HG02642 (cell line): ENCODE measurements at regions not wholly inside any gene's neighbourhood (a gene's known extent, or its start where the extent isn't known, plus 50 kb on each side); places are given as distances from the start of the nearest gene placed in this dataset.
"Not testable (repeated sequence)": the region's sequence is repeated elsewhere in the genome, so short reads cannot be mapped to it uniquely, and the experiment has no call there.

Experiments
- ATAC-seq: cut with Tn5 transposase; IDR thresholded peaks from one replicate; pipeline ENCODE4 v1.9.1; 2021; ENCODE audit warnings: mild to moderate bottlenecking; ENCODE audit not compliant: unreplicated experiment, poor library complexity

GRCh38 chr15:26200427-26200826 is 337.3 kb upstream of the ATP10A start:
- no peak for ATAC-seq

- ATAC-seq, result no peak
Measured at GRCh38 chr15:26197719-26198118, 334.6 kb upstream of the ATP10A start.

DNA sequence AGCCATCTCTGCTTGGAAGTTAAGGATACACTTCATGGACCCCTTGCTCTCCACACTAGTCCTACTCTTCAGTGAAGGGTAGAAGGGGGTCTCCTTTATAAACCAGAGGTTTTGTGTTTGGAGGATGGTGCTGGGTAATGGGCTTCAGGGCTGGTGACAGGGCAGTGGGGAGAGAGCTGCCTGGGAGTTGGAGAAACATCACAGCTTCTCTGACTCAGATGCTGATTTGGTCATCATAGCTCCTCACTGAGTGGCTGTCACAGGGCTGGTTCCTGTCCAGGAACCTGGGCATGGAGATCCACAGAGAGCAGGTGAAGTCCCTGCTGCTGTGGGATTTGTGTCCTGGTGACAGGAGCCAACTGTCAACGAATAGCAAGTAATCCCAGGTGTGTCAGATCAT is 333.9 kb upstream of the ATP10A start:
- no peak for ATAC-seq

- ATAC-seq, result no peak
Measured at GRCh38 chr15:26191193-26191592, 328.1 kb upstream of the ATP10A start.

GRCh38 chr15:26186138-26186537 is 323.0 kb upstream of the ATP10A start:
- ATAC-seq, result not testable (repeated sequence)

- ATAC-seq, result no peak
Measured at GRCh38 chr15:26182441-26182840, 319.3 kb upstream of the ATP10A start.

DNA sequence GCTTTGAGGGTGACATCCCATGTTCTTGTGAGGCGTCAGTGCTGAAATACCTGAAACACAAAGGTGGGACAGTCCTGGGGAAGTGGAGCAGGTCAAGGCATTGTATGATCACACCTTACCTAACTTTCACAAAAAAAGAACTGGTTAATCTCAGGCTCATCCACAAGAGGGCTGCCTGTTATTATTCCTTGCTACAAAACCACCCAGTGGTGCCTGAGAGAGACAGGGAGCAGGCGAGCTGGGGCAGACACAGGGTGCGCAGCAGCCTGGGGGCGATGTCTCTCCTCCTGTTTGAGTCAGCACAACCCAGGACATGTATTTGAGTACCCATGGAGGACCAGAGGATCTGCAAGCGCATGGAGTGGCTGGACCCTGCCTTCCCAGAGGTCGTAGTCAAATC is 316.8 kb upstream of the ATP10A start:
- no peak for ATAC-seq

DNA sequence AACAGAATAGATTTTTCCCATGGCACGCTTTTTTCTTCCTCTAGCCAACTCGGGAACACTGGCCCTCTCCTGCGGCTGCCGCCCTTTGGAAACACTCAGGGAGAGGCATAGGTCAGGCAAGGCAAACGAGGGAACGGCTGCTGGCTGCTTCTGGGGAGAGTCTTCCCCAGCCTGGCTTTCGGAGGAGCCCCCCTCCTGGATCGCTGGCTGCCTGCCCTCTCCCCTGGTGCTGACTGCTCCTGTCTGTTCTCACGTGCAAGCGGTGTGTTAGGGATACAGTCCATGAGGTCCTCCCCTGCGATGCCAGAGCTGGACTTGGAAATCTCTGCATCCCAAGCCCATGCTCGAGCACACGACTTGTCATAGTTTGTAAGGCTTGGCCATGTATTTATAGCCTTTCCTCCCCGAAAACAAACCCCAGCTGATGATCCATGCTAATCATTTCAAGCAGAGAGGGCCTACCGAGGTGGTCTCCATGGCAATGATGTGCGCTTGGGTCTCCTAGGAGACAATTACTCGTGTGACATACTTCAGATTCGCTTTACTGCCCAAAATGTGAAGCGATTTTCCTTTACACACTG is 315.6 kb upstream of the ATP10A start:
- no peak for ATAC-seq

- ATAC-seq, result no peak
Measured at GRCh38 chr15:26177816-26178215, 314.7 kb upstream of the ATP10A start.

DNA sequence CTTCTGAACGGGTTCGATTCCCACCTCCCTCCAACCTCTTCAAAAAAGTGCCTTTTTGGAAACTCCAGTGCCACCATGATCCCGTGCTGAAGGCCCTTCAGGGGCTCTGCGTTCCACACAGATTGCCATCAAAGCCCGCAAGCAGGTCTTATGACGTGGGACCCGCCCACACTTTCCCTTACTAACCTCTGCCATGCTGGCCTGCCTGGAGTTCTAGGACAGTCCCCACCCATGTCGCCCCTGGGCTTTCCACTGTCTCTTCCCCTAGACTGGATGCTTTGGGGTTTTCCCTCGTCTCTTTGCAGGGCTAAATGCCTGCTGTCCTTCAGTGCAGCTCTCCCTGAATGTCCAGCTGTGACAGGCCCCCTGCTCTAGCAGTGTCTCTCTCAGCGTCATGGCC is 313.7 kb upstream of the ATP10A start:
- no peak for ATAC-seq

DNA sequence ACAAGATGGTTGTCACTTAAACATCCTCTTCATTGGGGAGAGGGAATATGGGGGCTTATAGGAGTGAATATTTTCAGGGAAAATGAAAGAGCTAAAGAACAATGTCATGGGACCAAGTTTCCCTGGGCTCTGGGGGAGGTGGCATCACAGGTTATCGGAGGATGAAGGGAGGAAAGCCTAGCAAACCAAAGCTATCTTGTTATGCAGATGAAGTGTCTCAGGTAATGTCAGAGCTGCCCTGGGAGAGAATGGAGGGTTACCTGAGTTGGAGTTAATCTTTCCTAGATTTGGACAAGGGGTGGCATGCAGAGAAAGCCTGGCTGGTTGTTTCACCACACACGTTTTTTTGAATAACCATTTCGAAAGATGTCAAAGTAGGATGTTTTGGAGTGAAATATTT is 308.1 kb upstream of the ATP10A start:
- ATAC-seq, result no peak

DNA sequence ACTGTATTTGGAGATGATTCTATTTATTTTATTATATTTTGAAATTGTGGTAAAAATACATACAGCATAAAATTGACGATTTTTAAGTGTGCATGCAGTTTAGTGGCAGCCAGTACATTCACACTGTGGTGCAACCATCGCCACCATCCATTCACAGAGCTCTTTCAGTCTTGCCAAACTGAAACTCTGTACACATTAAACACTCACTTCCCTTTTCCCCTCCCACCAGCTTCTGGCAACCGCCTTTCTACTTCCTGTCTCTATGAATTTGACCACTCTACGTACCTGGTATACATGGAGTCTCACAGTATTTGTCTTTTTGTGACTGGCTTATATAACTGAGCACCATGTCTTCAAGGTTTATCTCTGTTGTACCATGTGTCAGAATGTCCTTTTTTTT is 303.3 kb upstream of the ATP10A start:
- no peak for ATAC-seq

- no peak for ATAC-seq
Measured at GRCh38 chr15:26165546-26165945, 302.4 kb upstream of the ATP10A start.

- ATAC-seq, result no peak
Measured at GRCh38 chr15:26160343-26160742, 297.2 kb upstream of the ATP10A start.

DNA sequence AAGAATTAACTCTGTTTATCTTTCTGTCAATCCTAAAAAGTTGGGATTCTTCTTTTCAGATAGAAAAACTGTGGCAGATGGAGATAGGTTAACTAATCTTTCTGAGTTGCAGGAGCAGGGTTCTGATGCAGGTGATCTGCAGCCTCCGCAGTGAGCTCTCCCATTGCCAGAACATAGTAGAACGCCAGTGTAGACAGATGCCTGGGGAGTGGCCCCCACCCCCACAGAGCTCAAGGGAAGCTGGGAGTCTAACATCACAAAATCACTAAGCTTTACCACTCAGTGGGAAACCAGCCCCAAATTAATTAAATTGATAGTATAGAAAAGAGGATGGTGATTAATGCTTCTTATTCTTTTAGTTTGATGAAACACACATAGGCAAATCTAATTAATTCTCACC is 295.0 kb upstream of the ATP10A start:
- no peak for ATAC-seq

DNA sequence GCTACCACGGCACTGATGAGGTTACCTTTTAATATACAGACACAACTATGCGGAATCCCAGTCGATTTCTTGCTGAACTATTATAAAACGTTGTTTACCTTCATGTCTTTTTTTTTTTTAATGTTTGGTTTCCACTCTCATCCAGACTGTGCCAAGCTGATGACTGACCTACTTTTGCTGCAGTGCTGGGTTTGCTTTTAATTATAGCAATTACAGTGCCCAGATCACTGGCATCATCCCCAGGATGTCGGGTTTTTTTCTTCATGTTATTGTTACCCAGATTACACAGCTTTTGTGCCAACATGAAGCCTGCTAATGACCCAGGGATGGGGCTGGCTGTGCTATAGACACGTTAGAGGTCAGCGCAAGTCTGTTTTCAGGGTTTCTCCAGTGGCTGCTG is 294.0 kb upstream of the ATP10A start:
- no peak for ATAC-seq

GRCh38 chr15:26156051-26156450 is 292.9 kb upstream of the ATP10A start:
- ATAC-seq, result no peak

- no peak for ATAC-seq
Measured at GRCh38 chr15:26148156-26148860, 285.2 kb upstream of the ATP10A start.

GRCh38 chr15:26146202-26146601 is 283.1 kb upstream of the ATP10A start:
- no peak for ATAC-seq

DNA sequence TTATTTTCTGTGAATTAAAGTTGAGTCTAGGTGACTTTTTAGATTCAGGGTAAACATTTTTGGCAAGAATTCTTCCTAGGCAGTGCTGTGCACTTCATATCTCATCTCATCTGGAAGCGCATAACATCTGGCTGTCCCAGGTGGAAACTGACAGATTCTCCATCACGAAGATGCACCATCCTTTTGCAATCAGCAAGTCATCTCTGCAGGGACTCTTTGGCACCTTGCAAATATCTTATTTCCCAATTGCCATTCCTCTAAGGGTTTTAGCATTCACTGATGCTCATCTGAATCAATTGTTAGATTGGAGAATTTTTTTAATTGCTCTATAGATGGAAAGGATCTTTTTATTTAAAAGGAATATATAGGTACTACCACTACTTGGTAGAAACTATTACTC is 282.7 kb upstream of the ATP10A start:
- no peak for ATAC-seq

GRCh38 chr15:26144836-26145235 is 281.7 kb upstream of the ATP10A start:
- no peak for ATAC-seq

GRCh38 chr15:26143221-26143620 is 280.1 kb upstream of the ATP10A start:
- ATAC-seq, result no peak
